Activated naive CD4-positive, alpha-beta T cell treated with anti-CD3 and anti-CD28 coated beads, Interleukin-2, amount 50 U/mL, for 24 hours (primary cell): ENCODE measurements at regions not wholly inside any gene's neighbourhood (a gene's known extent, or its start where the extent isn't known, plus 50 kb on each side); places are given as distances from the start of the nearest gene placed in this dataset.

ENCODE experiments used
- H3K27ac Mint-ChIP-seq: one replicate; pipeline ENCODE4 v1.8.0; 2021; ENCODE audit warnings: mild to moderate bottlenecking, mixed read lengths
- H3K27me3 Mint-ChIP-seq: one replicate; pipeline ENCODE4 v1.8.0; 2021; ENCODE audit warnings: mixed read lengths
- H3K36me3 Mint-ChIP-seq: one replicate; pipeline ENCODE4 v1.8.0; 2021; ENCODE audit warnings: mixed read lengths
- H3K4me1 Mint-ChIP-seq: one replicate; pipeline ENCODE4 v1.8.0; 2021; ENCODE audit warnings: mixed read lengths
- H3K4me3 Mint-ChIP-seq: one replicate; pipeline ENCODE4 v1.8.0; 2021; ENCODE audit warnings: mild to moderate bottlenecking, mixed read lengths
- H3K9me3 Mint-ChIP-seq: one replicate; pipeline ENCODE4 v1.8.0; 2021; ENCODE audit warnings: mixed read lengths

DNA sequence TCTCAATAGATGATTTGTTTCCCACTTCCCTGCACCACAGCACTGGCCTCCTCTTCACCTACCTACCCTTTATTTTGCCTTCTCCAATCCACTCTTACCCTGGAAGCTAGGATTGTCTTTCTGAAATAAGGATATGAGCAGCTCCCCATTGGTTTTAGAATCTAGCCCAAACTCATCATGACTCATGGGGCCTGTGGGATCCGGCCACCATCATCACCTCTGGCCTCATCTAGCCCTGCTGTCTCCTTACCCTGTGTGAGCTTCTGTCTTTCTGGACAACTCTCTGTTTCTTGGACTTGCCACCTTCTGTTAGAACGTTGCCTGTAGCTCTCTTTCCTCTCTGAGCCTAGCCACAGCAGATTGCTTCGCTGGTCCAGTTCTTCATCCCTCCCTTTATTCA, 277.1 kb downstream of the PAX1 start:
- H3K27me3 Mint-ChIP-seq = no peaks in the 10 kb centered on the region
- no peaks in the 10 kb centered on the region for H3K36me3 Mint-ChIP-seq
- no peaks in the 10 kb centered on the region for H3K4me1 Mint-ChIP-seq
- H3K4me3 Mint-ChIP-seq = no peak overlapping the region
- peaks cover 8% of the 10 kb centered on the region for H3K9me3 Mint-ChIP-seq
- H3K27ac Mint-ChIP-seq = no peak overlapping the region

- Mint-ChIP-seq H3K4me1 (no peaks in the 10 kb centered on the region), H3K27ac (no peak overlapping the region), H3K27me3 (no peaks in the 10 kb centered on the region), H3K4me3 (no peak overlapping the region), H3K36me3 (no peaks in the 10 kb centered on the region), H3K9me3 (peaks cover 8% of the 10 kb centered on the region)
Observed at GRCh38 chr20:21981597-21982344, 276.3 kb downstream of the PAX1 start.

DNA sequence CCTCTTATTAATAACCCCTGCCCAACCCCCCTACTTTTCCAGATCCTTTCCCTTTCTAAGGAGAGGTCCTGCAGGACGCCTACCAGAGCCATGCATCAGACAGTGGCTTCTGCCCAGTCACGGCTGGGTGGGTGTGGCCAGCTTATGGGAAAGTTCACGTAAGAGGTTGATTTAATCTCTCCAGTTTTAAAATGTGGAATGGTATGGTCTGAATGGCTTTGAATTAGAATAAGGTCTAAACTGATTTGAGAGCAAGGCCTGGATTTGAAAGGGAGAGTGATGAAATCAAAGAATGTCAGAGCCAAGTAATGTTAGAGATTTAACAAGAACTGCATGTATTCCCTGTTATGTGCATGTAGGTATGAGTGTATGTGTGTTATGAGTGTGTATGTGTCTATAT, 275.7 kb downstream of the PAX1 start:
- Mint-ChIP-seq H3K4me1 (no peaks in the 10 kb centered on the region), H3K27ac (no peak overlapping the region), H3K9me3 (peaks cover 8% of the 10 kb centered on the region), H3K36me3 (no peaks in the 10 kb centered on the region), H3K4me3 (no peak overlapping the region), H3K27me3 (no peaks in the 10 kb centered on the region)

DNA sequence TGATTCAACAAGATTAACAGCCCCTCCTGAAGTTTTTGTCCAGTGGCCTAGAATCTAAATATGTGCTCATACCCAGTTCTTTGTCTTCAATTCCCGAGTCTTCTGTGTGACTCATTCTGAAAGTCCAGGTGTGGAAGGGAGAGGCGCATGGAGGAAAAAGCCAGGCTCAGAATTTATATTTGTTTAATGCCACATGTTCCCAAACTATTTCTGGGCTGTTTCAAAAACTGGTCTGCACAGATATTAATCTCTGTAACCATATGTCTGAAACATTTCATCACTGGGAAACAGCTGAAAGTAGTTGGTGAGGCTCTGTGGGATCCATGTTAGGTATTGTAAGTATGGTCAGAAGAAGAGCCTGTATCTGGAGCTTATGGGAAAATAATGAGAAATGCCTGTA, 266.0 kb downstream of the PAX1 start:
- Mint-ChIP-seq H3K4me1 (no peaks in the 10 kb centered on the region), H3K36me3 (no peaks in the 10 kb centered on the region), H3K4me3 (no peak overlapping the region), H3K27me3 (no peaks in the 10 kb centered on the region), H3K27ac (no peak overlapping the region), H3K9me3 (no peaks in the 10 kb centered on the region)

GRCh38 chr20:21968486-21968885, 263.0 kb downstream of the PAX1 start:
- Mint-ChIP-seq H3K4me1 (no peaks in the 10 kb centered on the region), H3K36me3 (no peaks in the 10 kb centered on the region), H3K9me3 (no peaks in the 10 kb centered on the region), H3K27me3 (no peaks in the 10 kb centered on the region), H3K27ac (no peak overlapping the region), H3K4me3 (no peak overlapping the region)

DNA sequence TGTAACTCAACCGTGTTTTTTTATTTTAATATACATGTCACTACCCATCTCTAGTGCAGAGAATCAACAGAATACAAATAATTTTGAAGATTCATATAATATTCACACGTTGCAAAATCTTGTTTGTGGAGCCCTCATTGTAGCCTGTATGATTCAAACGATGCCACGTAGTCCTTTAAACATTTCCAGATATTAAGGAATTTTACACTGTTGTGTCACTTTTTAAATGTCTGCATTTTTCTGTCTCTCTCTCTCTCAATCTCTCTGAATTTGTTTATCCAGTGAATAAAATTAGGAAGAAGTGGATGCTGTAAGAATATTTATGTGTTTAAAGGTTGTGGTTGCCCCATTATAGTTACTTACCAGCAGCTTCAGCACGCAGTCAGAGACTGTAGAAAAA, 262.0 kb downstream of the PAX1 start:
- no peaks in the 10 kb centered on the region for H3K36me3 Mint-ChIP-seq
- no peaks in the 10 kb centered on the region for H3K27me3 Mint-ChIP-seq
- no peak overlapping the region for H3K27ac Mint-ChIP-seq
- H3K9me3 Mint-ChIP-seq = no peaks in the 10 kb centered on the region
- no peak overlapping the region for H3K4me3 Mint-ChIP-seq
- H3K4me1 Mint-ChIP-seq = no peaks in the 10 kb centered on the region

DNA sequence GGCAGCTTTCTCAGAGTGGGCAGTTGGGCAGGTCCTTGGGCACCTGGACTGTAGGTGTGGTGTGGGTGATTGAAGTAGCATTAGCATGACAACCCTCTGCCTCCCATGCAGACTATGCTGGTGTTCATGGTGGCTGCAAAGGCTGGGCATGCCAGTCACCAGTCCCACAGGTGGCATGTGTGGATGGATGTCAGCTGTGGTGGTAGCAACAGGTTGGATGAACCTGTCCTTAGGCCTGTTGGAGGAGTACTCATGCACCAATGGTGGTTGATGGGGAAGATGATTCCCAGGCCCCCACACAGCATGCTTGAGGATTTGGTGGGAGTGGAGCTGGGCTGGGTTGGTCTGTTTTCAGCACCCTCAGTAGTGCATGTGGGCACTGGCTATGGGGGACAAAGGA, 251.1 kb downstream of the PAX1 start:
- H3K27me3 Mint-ChIP-seq = no peaks in the 10 kb centered on the region
- H3K9me3 Mint-ChIP-seq = peaks cover 5% of the 10 kb centered on the region
- H3K36me3 Mint-ChIP-seq = no peaks in the 10 kb centered on the region

DNA sequence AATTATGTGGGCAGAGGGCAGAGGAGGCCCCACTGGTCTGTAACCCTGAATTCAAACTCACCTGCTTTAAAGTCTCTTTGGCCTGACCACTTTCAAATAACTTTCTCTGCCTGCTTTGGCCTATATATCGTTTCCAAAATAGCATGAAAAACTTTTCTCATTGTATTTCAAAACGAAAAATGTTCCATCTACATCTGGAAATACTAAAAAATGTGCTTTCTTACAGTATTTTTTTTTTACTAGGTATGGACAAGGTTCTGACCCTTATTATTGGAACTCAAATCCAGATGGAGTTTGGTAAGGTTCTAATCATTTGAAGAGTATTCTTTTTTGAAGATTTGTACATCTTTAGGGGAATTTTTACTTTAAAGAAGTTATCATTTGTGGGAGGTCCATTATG, 241.9 kb downstream of the PAX1 start:
- H3K36me3 Mint-ChIP-seq = no peaks in the 10 kb centered on the region
- H3K4me1 Mint-ChIP-seq = no peaks in the 10 kb centered on the region
- H3K9me3 Mint-ChIP-seq = peaks cover 13% of the 10 kb centered on the region
- no peaks in the 10 kb centered on the region for H3K27me3 Mint-ChIP-seq
- H3K27ac Mint-ChIP-seq = no peak overlapping the region
- H3K4me3 Mint-ChIP-seq = no peak overlapping the region

More for the DNA sequence above, 251.1 kb downstream of the PAX1 start:
- H3K4me3 Mint-ChIP-seq = no peak overlapping the region
- no peaks in the 10 kb centered on the region for H3K4me1 Mint-ChIP-seq
- H3K27ac Mint-ChIP-seq = no peak overlapping the region

- H3K27ac Mint-ChIP-seq = no peak overlapping the region
- H3K4me3 Mint-ChIP-seq = no peak overlapping the region
- H3K27me3 Mint-ChIP-seq = no peaks in the 10 kb centered on the region
- no peaks in the 10 kb centered on the region for H3K36me3 Mint-ChIP-seq
- H3K9me3 Mint-ChIP-seq = peaks cover 13% of the 10 kb centered on the region
- no peaks in the 10 kb centered on the region for H3K4me1 Mint-ChIP-seq
Observed at GRCh38 chr20:21944227-21944626, 238.8 kb downstream of the PAX1 start.

DNA sequence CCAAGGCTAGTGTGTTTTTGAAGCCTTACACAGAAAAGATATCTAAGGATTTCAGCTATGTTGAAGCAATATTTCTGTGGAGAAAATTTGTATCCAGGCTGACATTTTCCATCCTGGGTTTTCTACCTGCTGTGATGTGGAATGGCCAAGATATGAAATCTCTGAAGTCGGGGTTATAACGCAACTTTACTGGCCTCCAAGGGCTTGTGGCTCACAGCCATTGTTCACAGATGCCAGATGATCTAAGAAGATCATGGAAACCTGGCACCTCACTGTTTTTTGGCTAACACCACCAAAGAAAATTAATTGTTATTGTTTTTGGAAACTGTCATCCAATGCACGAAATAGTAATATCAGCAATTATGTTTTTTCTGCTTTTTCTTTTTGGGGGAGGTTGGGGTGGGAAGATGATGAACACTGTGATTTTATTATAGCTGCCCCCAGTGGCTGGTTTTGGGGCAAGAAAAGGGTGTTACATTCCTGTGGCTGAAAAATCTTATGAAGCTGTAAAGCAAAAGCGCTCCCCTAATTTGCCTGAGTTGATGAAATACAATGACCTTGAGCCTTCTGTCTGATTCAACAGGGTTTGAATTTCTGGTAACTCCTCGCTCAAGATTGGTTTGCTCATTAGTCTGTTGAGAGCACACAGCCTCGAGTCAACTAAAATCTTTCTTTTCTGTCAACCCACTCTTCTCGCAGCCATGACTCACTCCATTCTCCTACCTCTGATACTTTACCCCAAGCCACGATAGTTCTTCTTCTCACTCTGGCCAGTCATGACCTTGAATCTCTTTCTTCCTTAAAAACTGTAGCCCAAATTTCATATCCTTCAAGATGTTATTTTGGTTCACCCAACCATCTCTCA, 236.7 kb downstream of the PAX1 start:
- Mint-ChIP-seq H3K27ac (no peak overlapping the region), H3K4me1 (no peaks in the 10 kb centered on the region), H3K4me3 (no peak overlapping the region), H3K36me3 (no peaks in the 10 kb centered on the region), H3K27me3 (no peaks in the 10 kb centered on the region), H3K9me3 (peaks cover 6% of the 10 kb centered on the region)

DNA sequence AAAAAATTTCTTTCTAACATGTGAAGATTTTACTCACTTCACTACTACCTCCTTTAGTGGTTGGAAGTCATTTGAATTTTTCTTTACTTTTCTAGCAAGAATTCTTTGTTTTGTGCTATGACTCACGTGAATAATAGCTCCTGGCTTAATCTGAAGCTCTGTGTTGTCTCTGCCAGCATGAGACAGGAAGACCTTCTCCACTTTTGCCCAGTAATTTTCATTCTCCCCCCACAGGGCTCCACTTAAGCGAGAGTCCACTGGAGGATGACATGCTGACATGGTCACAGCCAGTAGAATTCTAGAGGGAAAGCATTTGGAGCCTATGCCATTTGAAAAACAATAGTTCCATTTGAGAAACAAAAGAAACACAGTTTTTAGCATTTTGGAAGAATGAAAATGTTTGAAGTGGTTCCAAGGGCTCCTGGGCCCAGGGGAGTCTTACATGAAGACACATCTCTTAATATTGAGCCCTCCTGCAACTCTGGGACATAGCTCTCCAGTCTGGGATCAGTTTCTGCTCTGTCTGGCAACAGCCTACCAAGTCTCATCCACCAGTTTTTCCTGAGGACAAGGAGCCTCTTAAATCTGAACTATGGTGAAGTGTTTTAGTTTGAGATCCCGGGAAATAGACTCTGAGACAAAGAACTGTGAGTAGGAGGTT, 231.4 kb downstream of the PAX1 start:
- no peaks in the 10 kb centered on the region for H3K36me3 Mint-ChIP-seq
- no peaks in the 10 kb centered on the region for H3K27me3 Mint-ChIP-seq
- H3K4me3 Mint-ChIP-seq = no peak overlapping the region
- H3K9me3 Mint-ChIP-seq = no peaks in the 10 kb centered on the region
- no peaks in the 10 kb centered on the region for H3K4me1 Mint-ChIP-seq
- H3K27ac Mint-ChIP-seq = no peak overlapping the region

GRCh38 chr20:21936261-21936660, 230.8 kb downstream of the PAX1 start:
- Mint-ChIP-seq H3K4me1 (no peaks in the 10 kb centered on the region), H3K4me3 (no peak overlapping the region), H3K27ac (no peak overlapping the region), H3K36me3 (no peaks in the 10 kb centered on the region), H3K27me3 (no peaks in the 10 kb centered on the region), H3K9me3 (no peaks in the 10 kb centered on the region)

GRCh38 chr20:21933526-21933925, 228.1 kb downstream of the PAX1 start:
- no peak overlapping the region for H3K4me3 Mint-ChIP-seq
- no peaks in the 10 kb centered on the region for H3K27me3 Mint-ChIP-seq
- H3K36me3 Mint-ChIP-seq = no peaks in the 10 kb centered on the region
- no peak overlapping the region for H3K27ac Mint-ChIP-seq
- H3K9me3 Mint-ChIP-seq = no peaks in the 10 kb centered on the region
- H3K4me1 Mint-ChIP-seq = no peaks in the 10 kb centered on the region

GRCh38 chr20:21921251-21921650, 215.8 kb downstream of the PAX1 start:
- Mint-ChIP-seq H3K36me3 (no peaks in the 10 kb centered on the region), H3K9me3 (peaks cover 7% of the 10 kb centered on the region), H3K27me3 (no peaks in the 10 kb centered on the region), H3K27ac (no peak overlapping the region), H3K4me1 (no peaks in the 10 kb centered on the region), H3K4me3 (no peak overlapping the region)

- Mint-ChIP-seq H3K4me3 (no peak overlapping the region), H3K27me3 (no peaks in the 10 kb centered on the region), H3K27ac (no peak overlapping the region), H3K36me3 (no peaks in the 10 kb centered on the region), H3K9me3 (peaks cover 7% of the 10 kb centered on the region), H3K4me1 (no peaks in the 10 kb centered on the region)
Observed at GRCh38 chr20:21920211-21920610, 214.7 kb downstream of the PAX1 start.

DNA sequence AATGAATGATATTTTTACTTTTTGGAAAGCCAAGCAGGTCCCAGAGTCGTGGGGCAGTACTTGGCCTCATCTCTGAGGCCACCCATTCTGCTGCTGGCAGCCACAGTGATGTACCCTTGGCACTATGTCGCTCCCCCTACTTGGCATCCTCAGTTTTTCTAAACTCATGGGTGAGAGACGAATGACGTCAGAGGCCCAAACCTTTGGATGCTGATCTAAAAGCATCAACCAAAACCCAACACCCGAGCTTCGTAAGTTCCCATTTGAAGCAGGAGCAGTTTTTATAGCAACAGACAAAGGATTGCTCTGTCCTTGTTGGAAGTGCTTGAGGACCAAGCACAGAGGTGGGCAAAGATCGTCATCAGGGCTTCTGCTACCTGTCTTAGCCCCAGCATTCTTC, 212.9 kb downstream of the PAX1 start:
- Mint-ChIP-seq H3K27ac (no peak overlapping the region), H3K4me3 (no peak overlapping the region), H3K27me3 (no peaks in the 10 kb centered on the region), H3K36me3 (no peaks in the 10 kb centered on the region), H3K4me1 (no peaks in the 10 kb centered on the region), H3K9me3 (no peaks in the 10 kb centered on the region)
